ENCODE measurements at regions not wholly inside any gene's neighbourhood (a gene's known extent, or its start where the extent isn't known, plus 50 kb on each side); places are given as distances from the start of the nearest gene placed in this dataset.

- TF ChIP-seq, protein P1, sequence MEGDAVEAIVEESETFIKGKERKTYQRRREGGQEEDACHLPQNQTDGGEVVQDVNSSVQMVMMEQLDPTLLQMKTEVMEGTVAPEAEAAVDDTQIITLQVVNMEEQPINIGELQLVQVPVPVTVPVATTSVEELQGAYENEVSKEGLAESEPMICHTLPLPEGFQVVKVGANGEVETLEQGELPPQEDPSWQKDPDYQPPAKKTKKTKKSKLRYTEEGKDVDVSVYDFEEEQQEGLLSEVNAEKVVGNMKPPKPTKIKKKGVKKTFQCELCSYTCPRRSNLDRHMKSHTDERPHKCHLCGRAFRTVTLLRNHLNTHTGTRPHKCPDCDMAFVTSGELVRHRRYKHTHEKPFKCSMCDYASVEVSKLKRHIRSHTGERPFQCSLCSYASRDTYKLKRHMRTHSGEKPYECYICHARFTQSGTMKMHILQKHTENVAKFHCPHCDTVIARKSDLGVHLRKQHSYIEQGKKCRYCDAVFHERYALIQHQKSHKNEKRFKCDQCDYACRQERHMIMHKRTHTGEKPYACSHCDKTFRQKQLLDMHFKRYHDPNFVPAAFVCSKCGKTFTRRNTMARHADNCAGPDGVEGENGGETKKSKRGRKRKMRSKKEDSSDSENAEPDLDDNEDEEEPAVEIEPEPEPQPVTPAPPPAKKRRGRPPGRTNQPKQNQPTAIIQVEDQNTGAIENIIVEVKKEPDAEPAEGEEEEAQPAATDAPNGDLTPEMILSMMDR (IDR thresholded peaks at IDR 0.05): no peak
- no peak for TF ChIP-seq POLR2A (IDR thresholded peaks at IDR 0.05)
Measured at GRCh38 chr12:131640525-131640924, 70.4 kb upstream of the SFSWAP start.
